HEK293 (cell line): ENCODE measurements at regions not wholly inside any gene's neighbourhood (a gene's known extent, or its start where the extent isn't known, plus 50 kb on each side); places are given as distances from the start of the nearest gene placed in this dataset.

Experiments used
- CTCF ChIA-PET: fragments of 350-600 bp; formaldehyde crosslinking; extraction: SDS; loops from one replicate; lab custom pipeline; 2021; ENCODE audit warnings: antibody characterized with exemption; lab: Yijun Ruan, JAX
- POLR2A ChIA-PET: fragments of 300-600 bp; formaldehyde crosslinking; extraction: SDS; loops from one replicate; lab custom pipeline; 2020; ENCODE audit warnings: antibody characterized with exemption, inconsistent platforms; lab: Yijun Ruan, JAX
- H3K27ac ChIP-seq: fragments of 200-500 bp; sonication (Bioruptor generic); 2 replicates; pipeline ENCODE4 v1.5.1; 2014; ENCODE audit warnings: low read depth, low read length, control low read depth, inconsistent platforms; ENCODE audit errors: extremely low read depth
- H3K36me3 ChIP-seq, 2 experiments: fragments of 200-500 bp in 1 of 2; sonication (Bioruptor generic) in 1 of 2; 1 replicate in 1 of 2; 2 replicates in 1 of 2; pipeline ENCODE4 v1.5.1; 2014 to 2017; ENCODE audit warnings: inconsistent platforms in 2 of 2, low read length in 2 of 2; ENCODE audit not compliant: control insufficient read depth in 2 of 2, insufficient read depth in 1 of 2
- H3K4me1 ChIP-seq: fragments of 200-500 bp; sonication (Bioruptor generic); 2 replicates; pipeline ENCODE4 v1.5.1; 2014; ENCODE audit warnings: mild to moderate bottlenecking, low read length, inconsistent platforms; ENCODE audit not compliant: control insufficient read depth, insufficient read depth
- H3K4me3 ChIP-seq: 2 replicates; pipeline ENCODE4 v1.5.1; 2011; ENCODE audit warnings: low read depth, mild to moderate bottlenecking, control low read depth, low read length, moderate library complexity
- H3K9me3 ChIP-seq: fragments of 200-500 bp; sonication (Bioruptor generic); 2 replicates; pipeline ENCODE4 v1.5.1; 2014; ENCODE audit warnings: low read depth, low read length, inconsistent platforms; ENCODE audit not compliant: control insufficient read depth, insufficient read depth
- FEZF1 ChIP-seq: fragments of 450-650 bp; formaldehyde crosslinking; IDR thresholded peaks from 2 replicates; pipeline ENCODE4 v1.5.1; 2016; ENCODE audit warnings: missing biosample characterization, missing genetic modification characterization
- MZF1 ChIP-seq: fragments of 450-650 bp; formaldehyde crosslinking; IDR thresholded peaks from 2 replicates; pipeline ENCODE4 v1.5.1; 2017; ENCODE audit warnings: missing biosample characterization, missing genetic modification characterization, borderline replicate concordance
- SCRT2 ChIP-seq: fragments of 450-650 bp; formaldehyde crosslinking; IDR thresholded peaks from 2 replicates; pipeline ENCODE4 v1.5.1; 2016; ENCODE audit warnings: missing biosample characterization, missing genetic modification characterization
- ZBTB17 ChIP-seq: fragments of 450-650 bp; formaldehyde crosslinking; IDR thresholded peaks from 2 replicates; pipeline ENCODE4 v1.5.1; 2016; ENCODE audit warnings: missing biosample characterization, missing genetic modification characterization
- ZBTB44 ChIP-seq: fragments of 450-650 bp; IDR thresholded peaks from 2 replicates; pipeline ENCODE4 v1.5.1; 2018; ENCODE audit warnings: missing biosample characterization, mild to moderate bottlenecking, missing genetic modification characterization
- ZFHX2 ChIP-seq: fragments of 450-650 bp; formaldehyde crosslinking; conservative IDR thresholded peaks from 2 replicates; pipeline ENCODE4 v1.5.1; 2016; ENCODE audit warnings: missing biosample characterization, missing genetic modification characterization
- ZIC2 ChIP-seq: fragments of 450-650 bp; formaldehyde crosslinking; IDR thresholded peaks from 2 replicates; pipeline ENCODE4 v1.5.1; 2016; ENCODE audit warnings: missing biosample characterization, missing genetic modification characterization
- ZNF16 ChIP-seq: fragments of 450-650 bp; formaldehyde crosslinking; IDR thresholded peaks from 2 replicates; pipeline ENCODE4 v1.5.1; 2016; ENCODE audit warnings: low read depth, missing biosample characterization, missing genetic modification characterization
- ZNF302 ChIP-seq: fragments of 450-650 bp; formaldehyde crosslinking; IDR thresholded peaks from 2 replicates; pipeline ENCODE4 v1.5.1; 2016; ENCODE audit warnings: missing biosample characterization, missing genetic modification characterization, low read depth
- ZNF416 ChIP-seq: fragments of 450-650 bp; formaldehyde crosslinking; IDR thresholded peaks from 2 replicates; pipeline ENCODE4 v1.5.1; 2016; ENCODE audit warnings: missing biosample characterization, missing genetic modification characterization
- ZNF426 ChIP-seq: fragments of 450-650 bp; formaldehyde crosslinking; IDR thresholded peaks from 2 replicates; pipeline ENCODE4 v1.5.1; 2017; ENCODE audit warnings: missing biosample characterization, missing genetic modification characterization, mild to moderate bottlenecking, inconsistent platforms, moderate library complexity
- ZNF660 ChIP-seq: fragments of 450-650 bp; IDR thresholded peaks from 2 replicates; pipeline ENCODE4 v1.5.1; 2018; ENCODE audit warnings: missing biosample characterization, mild to moderate bottlenecking, missing genetic modification characterization
- ZXDB ChIP-seq: fragments of 450-650 bp; formaldehyde crosslinking; IDR thresholded peaks from 2 replicates; pipeline ENCODE4 v1.5.1; 2016; ENCODE audit warnings: missing biosample characterization, missing genetic modification characterization
- TF ChIP-seq, protein P1 (sequence below): fragments of 450-650 bp; formaldehyde crosslinking; IDR thresholded peaks from 2 replicates; pipeline ENCODE4 v1.5.1; 2016; ENCODE audit warnings: missing biosample characterization, missing genetic modification characterization
- TF ChIP-seq, protein P2 (sequence below): fragments of 450-650 bp; formaldehyde crosslinking; IDR thresholded peaks from 2 replicates; pipeline ENCODE4 v1.5.1; 2016; ENCODE audit warnings: missing biosample characterization, missing genetic modification characterization
- TF ChIP-seq, protein P3 (sequence below): fragments of 450-650 bp; formaldehyde crosslinking; IDR thresholded peaks from 2 replicates; pipeline ENCODE4 v1.5.1; 2016; ENCODE audit warnings: missing biosample characterization, missing genetic modification characterization

DNA sequence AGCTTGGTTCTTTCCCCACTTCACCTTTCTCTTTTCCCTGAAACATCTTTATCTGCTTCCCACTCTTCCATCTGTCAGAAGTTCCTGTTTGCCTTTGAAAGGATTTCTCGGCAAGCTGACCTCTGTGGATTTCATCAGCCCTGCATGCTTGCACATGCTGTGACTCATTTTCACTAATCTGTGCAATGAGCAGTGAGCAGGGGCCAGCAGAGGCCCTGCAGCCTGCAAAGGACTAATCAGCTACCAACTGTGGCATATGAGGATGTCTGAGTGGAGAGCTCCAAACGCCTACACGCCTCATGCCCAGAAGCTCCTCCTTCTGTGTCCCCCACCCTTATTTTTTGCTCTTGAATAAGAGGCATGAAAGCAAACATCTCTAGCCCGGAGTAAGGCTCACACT is 333.0 kb upstream of the SEMA6D start:
- no peaks in the 10 kb centered on the region for H3K9me3 ChIP-seq
- no peak overlapping the region for H3K27ac ChIP-seq
- H3K36me3 ChIP-seq = no peaks in the 10 kb centered on the region
- CTCF ChIA-PET = interaction anchor here (0.6 to 1.5 kb wide), 3 partner anchors 10 to 31 kb away, joined by 3 to 5 read pairs (median 3); no protein-coding TSS in a partner anchor
- POLR2A ChIA-PET = no interaction called here
- H3K4me3 ChIP-seq = no peak overlapping the region
- TF ChIP-seq ZNF660 (tag by site-specific recombination) (peak; percentile 47; the same call in 1 of the 2 replicates), ZBTB17 (0 out of 2 replicates have a peak, but pooled peaks have one; percentile 30), FEZF1 (tag by site-specific recombination) (peak; percentile 80), ZNF16 (tag by site-specific recombination) (no peak), ZIC2 (peak; percentile 30), ZNF416 (no peak), MZF1 (tag by site-specific recombination) (no peak), SCRT2 (peak; percentile 35; the same call in 1 of the 2 replicates), ZBTB44 (peak; percentile 77), ZNF302 (tag by site-specific recombination) (no peak), ZNF426 (tag by site-specific recombination) (no peak), ZFHX2 (tag by site-specific recombination) (peak; percentile 28; the same call in 1 of the 2 replicates)
- TF ChIP-seq, protein P1, sequence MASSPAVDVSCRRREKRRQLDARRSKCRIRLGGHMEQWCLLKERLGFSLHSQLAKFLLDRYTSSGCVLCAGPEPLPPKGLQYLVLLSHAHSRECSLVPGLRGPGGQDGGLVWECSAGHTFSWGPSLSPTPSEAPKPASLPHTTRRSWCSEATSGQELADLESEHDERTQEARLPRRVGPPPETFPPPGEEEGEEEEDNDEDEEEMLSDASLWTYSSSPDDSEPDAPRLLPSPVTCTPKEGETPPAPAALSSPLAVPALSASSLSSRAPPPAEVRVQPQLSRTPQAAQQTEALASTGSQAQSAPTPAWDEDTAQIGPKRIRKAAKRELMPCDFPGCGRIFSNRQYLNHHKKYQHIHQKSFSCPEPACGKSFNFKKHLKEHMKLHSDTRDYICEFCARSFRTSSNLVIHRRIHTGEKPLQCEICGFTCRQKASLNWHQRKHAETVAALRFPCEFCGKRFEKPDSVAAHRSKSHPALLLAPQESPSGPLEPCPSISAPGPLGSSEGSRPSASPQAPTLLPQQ (tag by site-specific recombination) = peak; percentile 25; the same call in 1 of the 2 replicates
- TF ChIP-seq, protein P2, sequence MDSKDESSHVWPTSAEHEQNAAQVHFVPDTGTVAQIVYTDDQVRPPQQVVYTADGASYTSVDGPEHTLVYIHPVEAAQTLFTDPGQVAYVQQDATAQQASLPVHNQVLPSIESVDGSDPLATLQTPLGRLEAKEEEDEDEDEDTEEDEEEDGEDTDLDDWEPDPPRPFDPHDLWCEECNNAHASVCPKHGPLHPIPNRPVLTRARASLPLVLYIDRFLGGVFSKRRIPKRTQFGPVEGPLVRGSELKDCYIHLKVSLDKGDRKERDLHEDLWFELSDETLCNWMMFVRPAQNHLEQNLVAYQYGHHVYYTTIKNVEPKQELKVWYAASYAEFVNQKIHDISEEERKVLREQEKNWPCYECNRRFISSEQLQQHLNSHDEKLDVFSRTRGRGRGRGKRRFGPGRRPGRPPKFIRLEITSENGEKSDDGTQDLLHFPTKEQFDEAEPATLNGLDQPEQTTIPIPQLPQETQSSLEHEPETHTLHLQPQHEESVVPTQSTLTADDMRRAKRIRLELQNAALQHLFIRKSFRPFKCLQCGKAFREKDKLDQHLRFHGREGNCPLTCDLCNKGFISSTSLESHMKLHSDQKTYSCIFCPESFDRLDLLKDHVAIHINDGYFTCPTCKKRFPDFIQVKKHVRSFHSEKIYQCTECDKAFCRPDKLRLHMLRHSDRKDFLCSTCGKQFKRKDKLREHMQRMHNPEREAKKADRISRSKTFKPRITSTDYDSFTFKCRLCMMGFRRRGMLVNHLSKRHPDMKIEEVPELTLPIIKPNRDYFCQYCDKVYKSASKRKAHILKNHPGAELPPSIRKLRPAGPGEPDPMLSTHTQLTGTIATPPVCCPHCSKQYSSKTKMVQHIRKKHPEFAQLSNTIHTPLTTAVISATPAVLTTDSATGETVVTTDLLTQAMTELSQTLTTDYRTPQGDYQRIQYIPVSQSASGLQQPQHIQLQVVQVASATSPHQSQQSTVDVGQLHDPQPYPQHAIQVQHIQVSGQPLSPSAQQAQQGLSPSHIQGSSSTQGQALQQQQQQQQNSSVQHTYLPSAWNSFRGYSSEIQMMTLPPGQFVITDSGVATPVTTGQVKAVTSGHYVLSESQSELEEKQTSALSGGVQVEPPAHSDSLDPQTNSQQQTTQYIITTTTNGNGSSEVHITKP (tag by site-specific recombination) = 0 out of 2 replicates have a peak, but pooled peaks have one; percentile 18
- H3K4me1 ChIP-seq = no peaks in the 10 kb centered on the region

DNA sequence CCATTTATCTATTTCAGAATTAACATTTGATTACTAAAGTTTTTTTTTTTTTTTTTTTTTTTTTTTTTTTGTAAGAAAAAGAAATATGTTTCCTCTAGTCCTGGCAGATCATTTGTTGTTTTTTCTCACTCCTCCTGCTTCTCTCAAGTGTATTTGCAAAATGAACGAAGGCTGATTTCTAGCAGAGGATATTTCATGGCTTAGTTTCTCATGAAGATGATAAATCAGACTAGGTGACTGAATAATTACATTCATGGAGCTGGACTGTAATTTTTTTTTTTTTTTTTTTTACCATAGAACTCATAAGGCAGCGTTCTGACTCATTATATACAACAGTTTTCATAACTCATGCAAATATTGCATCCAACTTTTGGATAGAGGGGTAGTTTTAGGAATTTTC is 332.5 kb upstream of the SEMA6D start:
- Histone ChIP-seq H3K4me3 (no peak overlapping the region), H3K4me1 (no peaks in the 10 kb centered on the region), H3K9me3 (no peaks in the 10 kb centered on the region), H3K36me3 (no peaks in the 10 kb centered on the region), H3K27ac (no peak overlapping the region)
- POLR2A ChIA-PET = no interaction called here
- TF ChIP-seq ZXDB (tag by site-specific recombination) = no peak
- TF ChIP-seq, protein P3, sequence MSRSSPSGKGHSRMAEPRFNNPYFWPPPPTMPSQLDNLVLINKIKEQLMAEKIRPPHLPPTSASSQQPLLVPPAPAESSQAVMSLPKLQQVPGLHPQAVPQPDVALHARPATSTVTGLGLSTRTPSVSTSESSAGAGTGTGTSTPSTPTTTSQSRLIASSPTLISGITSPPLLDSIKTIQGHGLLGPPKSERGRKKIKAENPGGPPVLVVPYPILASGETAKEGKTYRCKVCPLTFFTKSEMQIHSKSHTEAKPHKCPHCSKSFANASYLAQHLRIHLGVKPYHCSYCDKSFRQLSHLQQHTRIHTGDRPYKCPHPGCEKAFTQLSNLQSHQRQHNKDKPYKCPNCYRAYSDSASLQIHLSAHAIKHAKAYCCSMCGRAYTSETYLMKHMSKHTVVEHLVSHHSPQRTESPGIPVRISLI = 0 out of 2 replicates have a peak, but pooled peaks have one; percentile 46
- CTCF ChIA-PET = interaction anchor here (0.7 to 1.5 kb wide), 2 partner anchors 11 to 20 kb away, joined by 3 to 5 read pairs; no protein-coding TSS in a partner anchor
